Epithelial cell of proximal tubule (primary cell): ENCODE measurements at regions not wholly inside any gene's neighbourhood (a gene's known extent, or its start where the extent isn't known, plus 50 kb on each side); places are given as distances from the start of the nearest gene placed in this dataset.
A peak's percentile ranks its signal among the peaks of the same experiment; 100 is the strongest.

Source experiments
- DNase-seq: peaks from one replicate; pipeline ENCODE4 v3.0.0-alpha.2; 2011; ENCODE audit warnings: low read depth
- H3K4me3 ChIP-seq: 2 replicates; pipeline ENCODE4 v1.5.1; 2011; ENCODE audit warnings: low read depth, mild to moderate bottlenecking, low read length
- TF ChIP-seq, protein P1 (sequence below): conservative IDR thresholded peaks from 2 replicates; pipeline ENCODE4 v1.5.1; 2012; ENCODE audit warnings: low read depth, mild to moderate bottlenecking, low read length

DNA sequence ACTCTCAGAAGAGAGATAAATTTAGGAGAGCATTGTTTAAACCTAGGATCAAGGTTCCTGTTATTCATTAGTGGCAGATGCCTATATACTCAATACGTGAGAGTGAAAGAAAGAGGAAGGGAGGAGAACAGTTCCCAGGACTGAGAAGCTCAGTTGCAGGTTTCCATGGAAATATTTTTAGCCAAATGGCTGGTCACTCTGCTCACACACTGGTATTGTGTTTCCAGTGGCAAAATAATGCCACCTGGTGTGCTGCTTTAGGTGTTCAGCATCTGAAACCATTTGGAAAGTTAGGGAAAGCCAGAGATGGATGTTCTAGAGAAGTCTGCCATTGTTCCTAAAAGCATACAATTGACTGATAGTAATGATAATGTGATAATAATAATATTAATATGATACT, 827.7 kb downstream of the SORCS3 start:
- TF ChIP-seq, protein P1, sequence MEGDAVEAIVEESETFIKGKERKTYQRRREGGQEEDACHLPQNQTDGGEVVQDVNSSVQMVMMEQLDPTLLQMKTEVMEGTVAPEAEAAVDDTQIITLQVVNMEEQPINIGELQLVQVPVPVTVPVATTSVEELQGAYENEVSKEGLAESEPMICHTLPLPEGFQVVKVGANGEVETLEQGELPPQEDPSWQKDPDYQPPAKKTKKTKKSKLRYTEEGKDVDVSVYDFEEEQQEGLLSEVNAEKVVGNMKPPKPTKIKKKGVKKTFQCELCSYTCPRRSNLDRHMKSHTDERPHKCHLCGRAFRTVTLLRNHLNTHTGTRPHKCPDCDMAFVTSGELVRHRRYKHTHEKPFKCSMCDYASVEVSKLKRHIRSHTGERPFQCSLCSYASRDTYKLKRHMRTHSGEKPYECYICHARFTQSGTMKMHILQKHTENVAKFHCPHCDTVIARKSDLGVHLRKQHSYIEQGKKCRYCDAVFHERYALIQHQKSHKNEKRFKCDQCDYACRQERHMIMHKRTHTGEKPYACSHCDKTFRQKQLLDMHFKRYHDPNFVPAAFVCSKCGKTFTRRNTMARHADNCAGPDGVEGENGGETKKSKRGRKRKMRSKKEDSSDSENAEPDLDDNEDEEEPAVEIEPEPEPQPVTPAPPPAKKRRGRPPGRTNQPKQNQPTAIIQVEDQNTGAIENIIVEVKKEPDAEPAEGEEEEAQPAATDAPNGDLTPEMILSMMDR, result peak; percentile 35
- no peak overlapping the region for H3K4me3 ChIP-seq
- no peak for DNase-seq

DNA sequence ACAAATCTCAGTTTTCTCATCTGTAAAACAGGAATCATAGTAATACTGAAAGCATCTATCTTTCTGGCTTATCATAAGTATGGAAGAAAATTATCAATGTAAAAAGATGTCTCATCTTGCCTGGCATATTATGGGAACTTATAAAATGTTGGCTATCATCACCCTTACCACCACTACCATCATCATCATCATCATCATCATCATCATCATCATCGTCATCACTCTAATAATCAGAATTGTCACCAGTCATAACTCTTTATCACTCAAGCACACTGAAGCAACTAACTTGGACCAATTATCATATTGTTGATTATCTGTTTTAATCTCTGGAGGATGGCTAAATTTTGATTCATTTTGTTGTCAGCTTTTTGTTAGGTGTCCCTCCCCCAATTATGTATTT, 825.4 kb downstream of the SORCS3 start:
- no peak for DNase-seq
- TF ChIP-seq, protein P1, result no peak
- H3K4me3 ChIP-seq, result no peak overlapping the region

DNA sequence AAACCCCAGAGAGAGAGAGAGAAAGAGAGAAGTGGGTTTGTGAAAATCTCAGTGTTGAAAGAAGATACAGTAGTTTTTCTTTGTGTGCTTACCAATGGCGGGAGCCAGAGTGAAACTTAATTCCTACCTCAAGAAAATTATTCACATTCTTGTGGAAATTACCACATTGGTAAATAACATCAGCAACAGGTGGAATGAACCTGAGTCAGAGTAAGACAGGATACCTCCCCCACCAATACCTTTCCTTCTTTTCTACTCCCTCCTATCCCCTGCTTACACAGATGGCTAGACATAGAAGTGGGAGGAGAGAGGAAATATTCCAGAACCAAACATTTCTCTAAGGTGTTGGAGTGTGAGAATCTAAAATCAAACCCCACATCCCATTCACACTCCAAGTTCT, 793.9 kb downstream of the SORCS3 start:
- TF ChIP-seq, protein P1, result no peak
- no peak overlapping the region for H3K4me3 ChIP-seq
- DNase-seq, result no peak

DNA sequence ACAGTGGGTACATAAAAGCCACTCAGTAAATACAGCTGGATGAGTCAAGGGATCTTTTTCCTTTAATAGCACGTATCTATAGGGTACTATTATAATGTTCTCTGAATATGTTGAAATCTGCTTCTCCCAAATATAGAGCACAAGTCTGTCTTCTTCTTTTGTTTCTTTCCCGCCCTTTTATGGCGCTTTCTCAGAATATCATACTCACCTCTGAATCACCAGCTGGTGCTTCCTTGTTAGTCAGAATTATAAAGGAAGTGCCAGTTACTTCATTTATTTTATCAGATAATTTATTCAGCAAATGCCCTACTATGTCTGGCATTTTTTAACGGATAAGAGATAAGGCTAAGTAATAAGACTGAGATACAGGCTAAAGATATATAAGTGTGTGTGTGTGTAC, 772.9 kb downstream of the SORCS3 start:
- TF ChIP-seq, protein P1, result no peak
- no peak overlapping the region for H3K4me3 ChIP-seq
- DNase-seq, result no peak

DNA sequence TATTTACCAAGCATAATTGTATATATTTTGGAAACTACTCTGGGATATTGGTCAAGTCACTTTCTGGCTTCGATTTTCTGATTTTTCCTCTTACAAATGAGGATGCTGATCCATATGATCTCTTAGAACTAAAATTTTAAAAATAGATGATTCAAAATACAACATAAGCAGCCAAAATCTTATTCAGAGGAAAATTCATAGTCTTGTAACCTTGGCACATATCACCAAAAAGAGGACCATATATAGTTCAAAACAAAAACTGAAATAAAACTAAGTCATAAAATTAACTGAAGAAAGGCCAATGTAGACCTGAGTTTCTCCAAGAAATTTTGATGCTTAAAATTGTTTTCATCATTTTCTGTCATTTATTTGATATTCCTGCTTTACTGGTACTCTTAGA, 768.3 kb downstream of the SORCS3 start:
- TF ChIP-seq, protein P1, result no peak
- H3K4me3 ChIP-seq, result no peak overlapping the region
- DNase-seq, result no peak

DNA sequence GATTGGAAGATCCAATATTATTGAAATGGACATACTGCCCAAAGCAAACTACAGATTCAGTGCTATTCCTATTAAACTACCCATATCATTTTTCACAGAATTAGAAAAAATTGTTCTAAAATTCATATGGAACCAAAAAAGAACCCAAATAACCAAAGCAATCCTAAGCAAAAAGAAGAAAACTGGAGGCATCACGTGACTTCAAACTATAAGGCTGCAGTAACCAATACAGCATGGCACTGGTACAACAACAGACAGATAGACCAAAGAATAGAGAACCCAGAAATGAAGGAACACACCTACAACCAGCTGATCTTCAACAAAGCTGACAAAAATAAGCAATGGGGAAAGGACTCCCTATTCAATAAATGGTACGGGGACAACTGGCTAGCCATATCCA, 765.4 kb downstream of the SORCS3 start:
- H3K4me3 ChIP-seq, result no peak overlapping the region
- TF ChIP-seq, protein P1, result no peak
- no peak for DNase-seq

DNA sequence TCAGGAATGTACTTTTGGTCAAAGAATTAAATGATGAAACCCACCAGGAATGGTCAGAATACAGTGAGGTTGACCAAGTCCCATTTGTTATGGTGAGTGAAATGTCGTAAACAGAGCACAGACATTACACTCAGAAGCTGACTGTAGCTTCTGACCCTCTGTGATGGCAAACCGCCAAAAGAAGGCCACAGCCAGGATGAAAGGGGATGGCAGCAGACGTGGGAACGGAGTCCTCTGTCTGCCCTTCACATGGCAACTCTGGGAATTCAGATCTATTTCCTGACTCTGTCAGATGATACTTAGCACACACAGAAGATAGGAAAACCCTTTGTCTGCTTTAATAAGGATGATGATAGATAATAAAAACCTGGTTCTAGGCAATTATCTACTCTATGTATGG, 757.1 kb downstream of the SORCS3 start:
- no peak overlapping the region for H3K4me3 ChIP-seq
- no peak for DNase-seq
- TF ChIP-seq, protein P1, result no peak
